ENCODE measurements at regions not wholly inside any gene's neighbourhood (a gene's known extent, or its start where the extent isn't known, plus 50 kb on each side); places are given as distances from the start of the nearest gene placed in this dataset.

GRCh38 chr12:67582238-67582834, 66.2 kb upstream of the DYRK2 start:
- no peak for TF ChIP-seq POLR2AphosphoS5 (IDR thresholded peaks at IDR 0.05)
- TF ChIP-seq CTCF (IDR thresholded peaks at IDR 0.05), result no peak
